ENCODE measurements at regions not wholly inside any gene's neighbourhood (a gene's known extent, or its start where the extent isn't known, plus 50 kb on each side); places are given as distances from the start of the nearest gene placed in this dataset.

DNA sequence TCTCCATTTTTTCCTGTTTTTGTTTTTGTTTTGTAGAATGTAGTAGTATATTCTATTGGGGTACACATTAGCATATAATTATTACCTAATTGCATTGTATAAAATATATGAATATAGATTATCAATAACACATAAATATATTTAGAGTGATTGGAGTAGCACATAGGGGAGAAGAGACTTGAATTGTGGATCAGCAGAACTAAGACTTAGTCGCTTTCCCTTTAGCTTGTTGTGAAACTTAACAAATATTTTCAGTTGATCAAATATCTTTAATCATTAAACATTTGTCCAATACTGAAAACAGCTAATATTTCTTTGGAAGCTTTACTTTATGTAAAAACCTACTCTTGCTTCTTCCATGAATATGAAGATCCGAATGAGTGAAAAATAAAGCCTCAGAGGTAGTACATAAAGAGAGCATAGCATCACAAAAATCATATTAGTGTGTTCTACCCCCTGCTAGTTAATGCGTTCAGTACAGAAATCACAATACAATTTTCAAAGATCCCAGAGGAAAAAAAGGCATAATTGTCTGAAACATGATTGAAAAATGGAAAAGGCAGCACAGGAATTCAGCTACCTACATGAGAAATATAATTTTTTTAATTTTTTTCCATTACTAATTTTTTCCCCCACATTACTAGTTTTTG lies 1348.0 kb upstream of the PRR20A start:
- TF ChIP-seq ZNF518A (tag by site-specific recombination; conservative IDR thresholded peaks at IDR 0.05; ENCODE audit: low read depth) = no peak
- TF ChIP-seq, protein P1, sequence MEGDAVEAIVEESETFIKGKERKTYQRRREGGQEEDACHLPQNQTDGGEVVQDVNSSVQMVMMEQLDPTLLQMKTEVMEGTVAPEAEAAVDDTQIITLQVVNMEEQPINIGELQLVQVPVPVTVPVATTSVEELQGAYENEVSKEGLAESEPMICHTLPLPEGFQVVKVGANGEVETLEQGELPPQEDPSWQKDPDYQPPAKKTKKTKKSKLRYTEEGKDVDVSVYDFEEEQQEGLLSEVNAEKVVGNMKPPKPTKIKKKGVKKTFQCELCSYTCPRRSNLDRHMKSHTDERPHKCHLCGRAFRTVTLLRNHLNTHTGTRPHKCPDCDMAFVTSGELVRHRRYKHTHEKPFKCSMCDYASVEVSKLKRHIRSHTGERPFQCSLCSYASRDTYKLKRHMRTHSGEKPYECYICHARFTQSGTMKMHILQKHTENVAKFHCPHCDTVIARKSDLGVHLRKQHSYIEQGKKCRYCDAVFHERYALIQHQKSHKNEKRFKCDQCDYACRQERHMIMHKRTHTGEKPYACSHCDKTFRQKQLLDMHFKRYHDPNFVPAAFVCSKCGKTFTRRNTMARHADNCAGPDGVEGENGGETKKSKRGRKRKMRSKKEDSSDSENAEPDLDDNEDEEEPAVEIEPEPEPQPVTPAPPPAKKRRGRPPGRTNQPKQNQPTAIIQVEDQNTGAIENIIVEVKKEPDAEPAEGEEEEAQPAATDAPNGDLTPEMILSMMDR (tag by site-specific recombination; IDR thresholded peaks at IDR 0.05) = no peak
- TF ChIP-seq ZBTB8A (tag by site-specific recombination; IDR thresholded peaks at IDR 0.05) = no peak
- no peak for TF ChIP-seq ZNF785 (tag by site-specific recombination; IDR thresholded peaks at IDR 0.05)
- no peak for TF ChIP-seq ZNF777 (tag by site-specific recombination; IDR thresholded peaks at IDR 0.05; ENCODE audit: borderline replicate concordance)
- no peak for TF ChIP-seq ZNF266 (tag by site-specific recombination; IDR thresholded peaks at IDR 0.05; ENCODE audit: low read depth)
- TF ChIP-seq, protein P2, sequence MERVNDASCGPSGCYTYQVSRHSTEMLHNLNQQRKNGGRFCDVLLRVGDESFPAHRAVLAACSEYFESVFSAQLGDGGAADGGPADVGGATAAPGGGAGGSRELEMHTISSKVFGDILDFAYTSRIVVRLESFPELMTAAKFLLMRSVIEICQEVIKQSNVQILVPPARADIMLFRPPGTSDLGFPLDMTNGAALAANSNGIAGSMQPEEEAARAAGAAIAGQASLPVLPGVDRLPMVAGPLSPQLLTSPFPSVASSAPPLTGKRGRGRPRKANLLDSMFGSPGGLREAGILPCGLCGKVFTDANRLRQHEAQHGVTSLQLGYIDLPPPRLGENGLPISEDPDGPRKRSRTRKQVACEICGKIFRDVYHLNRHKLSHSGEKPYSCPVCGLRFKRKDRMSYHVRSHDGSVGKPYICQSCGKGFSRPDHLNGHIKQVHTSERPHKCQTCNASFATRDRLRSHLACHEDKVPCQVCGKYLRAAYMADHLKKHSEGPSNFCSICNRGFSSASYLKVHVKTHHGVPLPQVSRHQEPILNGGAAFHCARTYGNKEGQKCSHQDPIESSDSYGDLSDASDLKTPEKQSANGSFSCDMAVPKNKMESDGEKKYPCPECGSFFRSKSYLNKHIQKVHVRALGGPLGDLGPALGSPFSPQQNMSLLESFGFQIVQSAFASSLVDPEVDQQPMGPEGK (tag by site-specific recombination; IDR thresholded peaks at IDR 0.05) = no peak
- no peak for TF ChIP-seq YY2 (tag by site-specific recombination; IDR thresholded peaks at IDR 0.05)
- TF ChIP-seq ZNF112 (tag by site-specific recombination; IDR thresholded peaks at IDR 0.05) = no peak
